LNCAP (cell line): ENCODE measurements at regions not wholly inside any gene's neighbourhood (a gene's known extent, or its start where the extent isn't known, plus 50 kb on each side); places are given as distances from the start of the nearest gene placed in this dataset.

ENCODE experiments used
- TF ChIP-seq, protein P1 (sequence below): fragments of 450-650 bp; IDR thresholded peaks from 2 replicates; pipeline ENCODE4 v1.5.1; 2017; ENCODE audit warnings: mild to moderate bottlenecking

DNA sequence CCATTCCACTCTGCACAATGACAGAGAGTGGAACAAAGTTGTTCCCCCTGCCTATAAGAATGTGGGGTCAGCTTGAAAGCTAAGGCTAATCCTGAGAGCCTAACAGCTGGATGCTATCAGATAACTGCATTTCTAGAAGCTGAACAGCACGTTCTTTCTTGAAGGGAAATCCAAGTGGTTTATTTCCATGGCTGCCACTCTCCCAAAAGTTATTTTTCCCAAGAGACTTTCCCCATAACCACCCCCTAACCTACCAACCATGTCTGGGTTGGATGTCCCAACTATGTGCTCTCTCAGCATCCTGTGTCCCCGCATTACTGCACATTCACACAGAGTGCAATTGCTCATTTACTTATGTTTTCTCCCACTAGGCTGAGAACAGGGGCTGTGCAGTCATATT, 140.7 kb upstream of the ANKRD1 start:
- TF ChIP-seq, protein P1, sequence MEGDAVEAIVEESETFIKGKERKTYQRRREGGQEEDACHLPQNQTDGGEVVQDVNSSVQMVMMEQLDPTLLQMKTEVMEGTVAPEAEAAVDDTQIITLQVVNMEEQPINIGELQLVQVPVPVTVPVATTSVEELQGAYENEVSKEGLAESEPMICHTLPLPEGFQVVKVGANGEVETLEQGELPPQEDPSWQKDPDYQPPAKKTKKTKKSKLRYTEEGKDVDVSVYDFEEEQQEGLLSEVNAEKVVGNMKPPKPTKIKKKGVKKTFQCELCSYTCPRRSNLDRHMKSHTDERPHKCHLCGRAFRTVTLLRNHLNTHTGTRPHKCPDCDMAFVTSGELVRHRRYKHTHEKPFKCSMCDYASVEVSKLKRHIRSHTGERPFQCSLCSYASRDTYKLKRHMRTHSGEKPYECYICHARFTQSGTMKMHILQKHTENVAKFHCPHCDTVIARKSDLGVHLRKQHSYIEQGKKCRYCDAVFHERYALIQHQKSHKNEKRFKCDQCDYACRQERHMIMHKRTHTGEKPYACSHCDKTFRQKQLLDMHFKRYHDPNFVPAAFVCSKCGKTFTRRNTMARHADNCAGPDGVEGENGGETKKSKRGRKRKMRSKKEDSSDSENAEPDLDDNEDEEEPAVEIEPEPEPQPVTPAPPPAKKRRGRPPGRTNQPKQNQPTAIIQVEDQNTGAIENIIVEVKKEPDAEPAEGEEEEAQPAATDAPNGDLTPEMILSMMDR, result no peak

- TF ChIP-seq, protein P1, result no peak
Observed at GRCh38 chr10:91062091-91062490, 141.2 kb upstream of the ANKRD1 start.

GRCh38 chr10:91071786-91072185, 148.7 kb upstream of the PCGF5 start:
- TF ChIP-seq, protein P1, result no peak

DNA sequence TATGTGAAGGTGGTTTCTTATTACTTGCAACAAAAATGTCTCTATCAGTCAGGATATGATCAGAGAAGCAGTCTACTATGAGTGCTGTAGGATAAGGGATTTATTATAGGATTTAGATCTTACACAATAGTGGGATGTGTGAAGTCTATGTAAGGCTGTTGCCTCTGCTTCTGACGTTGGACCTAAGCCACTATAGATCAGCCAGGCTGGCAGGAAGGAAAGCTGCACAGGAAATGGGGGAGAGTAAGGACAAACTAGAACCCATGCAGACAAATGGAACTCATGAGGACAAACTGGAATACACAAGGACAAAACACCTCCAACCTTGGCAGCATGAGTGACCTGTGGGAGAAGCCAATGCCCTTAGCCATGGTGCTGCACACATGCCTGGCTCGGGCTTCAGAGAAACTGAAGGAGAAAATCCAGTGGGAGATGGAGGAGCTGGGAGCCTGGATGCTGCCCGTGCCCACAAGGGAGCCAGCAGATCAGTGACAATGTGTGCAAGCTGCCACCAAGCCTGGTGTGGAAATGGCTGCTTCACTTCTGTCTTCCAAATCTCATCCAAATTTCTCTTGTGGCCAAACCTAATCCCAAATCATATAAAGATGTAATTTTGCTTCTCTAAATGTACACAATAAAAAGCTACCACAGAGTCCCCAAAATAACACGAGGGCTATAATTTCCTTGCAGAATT, 147.0 kb upstream of the PCGF5 start:
- TF ChIP-seq, protein P1, result no peak

GRCh38 chr10:91076991-91077548, 143.4 kb upstream of the PCGF5 start:
- TF ChIP-seq, protein P1, result no peak

DNA sequence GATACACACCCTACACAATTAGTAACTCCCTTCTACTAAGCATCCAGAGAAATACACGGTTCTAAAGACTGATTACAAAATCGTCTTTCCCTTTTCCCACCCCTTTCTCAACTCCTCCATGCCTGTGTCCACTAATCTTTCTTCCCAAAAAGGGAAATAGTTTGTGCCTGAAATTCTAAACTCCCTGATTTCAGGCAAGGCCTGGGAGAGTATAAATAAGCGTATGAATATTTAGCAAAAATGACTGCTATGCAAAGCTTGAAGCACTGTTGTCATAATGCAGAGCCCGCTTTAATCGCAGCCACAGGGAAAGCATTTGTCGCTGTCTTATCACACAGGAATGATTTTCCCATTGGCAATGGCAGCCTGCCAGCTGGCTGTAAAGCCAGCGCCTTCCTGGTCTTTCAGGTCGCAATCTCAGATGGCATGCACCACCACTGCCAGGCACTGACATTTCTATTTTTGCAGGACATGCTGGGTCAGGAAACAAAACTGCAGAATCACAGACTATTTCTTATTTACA, 142.9 kb upstream of the PCGF5 start:
- TF ChIP-seq, protein P1, result no peak

DNA sequence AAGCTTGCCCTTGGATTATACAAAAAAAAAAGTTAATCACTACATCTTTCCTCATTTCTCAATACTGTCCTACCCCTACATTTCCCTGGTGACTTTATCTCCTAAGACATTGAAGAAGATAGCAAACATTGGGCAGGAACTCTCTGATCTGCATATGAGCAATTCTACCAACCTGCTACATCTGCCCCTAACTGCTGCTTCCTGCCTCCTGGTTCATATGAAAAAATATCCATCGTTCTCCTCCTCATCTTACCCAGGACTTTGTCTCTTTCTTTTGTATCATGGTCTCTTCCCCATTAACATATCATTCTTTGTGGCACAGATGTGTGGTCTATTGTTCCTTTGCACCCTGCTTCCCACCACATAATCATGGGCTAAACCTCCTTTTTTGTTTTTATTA, 139.7 kb upstream of the PCGF5 start:
- TF ChIP-seq, protein P1, result no peak
